ENCODE measurements at regions not wholly inside any gene's neighbourhood (a gene's known extent, or its start where the extent isn't known, plus 50 kb on each side); places are given as distances from the start of the nearest gene placed in this dataset.

DNA sequence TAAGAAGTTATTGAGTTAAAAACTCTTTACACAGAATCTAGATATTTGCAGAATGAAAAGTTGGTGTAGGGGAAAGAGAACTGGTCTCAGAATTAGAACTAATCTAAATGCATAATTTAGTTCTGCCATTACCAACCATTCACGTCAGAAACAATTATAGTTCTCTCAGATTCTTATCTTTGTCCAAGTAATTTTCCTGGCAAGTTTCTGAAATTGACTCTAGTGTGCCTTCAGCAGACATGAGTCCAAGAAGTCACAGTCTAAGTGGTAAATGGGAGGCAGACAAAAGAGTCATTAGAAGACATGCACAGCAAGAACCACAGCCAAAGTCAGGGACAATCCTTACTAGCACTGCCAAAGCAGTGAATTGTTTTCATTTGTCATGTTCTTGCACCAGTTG lies 1870.1 kb downstream of the LRRC4C start:
- no peak overlapping the region for H3K4me2 ChIP-seq (ENCODE audit: insufficient read depth in 1 of 2, low read depth in 2 of 2, low read length in 2 of 2)
- H3K27me3 ChIP-seq (replicated peaks in 1 of 4; ENCODE audit: control insufficient read depth in 3 of 4, extremely low read depth in 1 of 4, insufficient read depth in 3 of 4, low read length in 3 of 4), result no peaks in the 10 kb centered on the region
- no peaks in the 10 kb centered on the region for H3K4me1 ChIP-seq (replicated peaks in 1 of 4; ENCODE audit: control insufficient read depth in 3 of 4, insufficient read depth in 4 of 4, low read length in 3 of 4)
- DNase-seq (ENCODE audit: low read depth in 1 of 2, low spot score in 2 of 2), result no peak
- no peak overlapping the region for H3K4ac ChIP-seq (replicated peaks; ENCODE audit: insufficient read length, low read depth, low read length)
- H3K27ac ChIP-seq (ENCODE audit: low read depth, low read length), result no peak overlapping the region
- no peaks in the 10 kb centered on the region for H3K9me3 ChIP-seq (ENCODE audit: insufficient read depth in 2 of 2, low read depth in 1 of 2, low read length in 1 of 2)
- no peaks in the 10 kb centered on the region for H3K23me2 ChIP-seq (ENCODE audit: low read depth, low read length)
- H4K91ac ChIP-seq (replicated peaks; ENCODE audit: insufficient read length, low read length), result no peak overlapping the region
- no peak overlapping the region for H2BK20ac ChIP-seq (ENCODE audit: low read length)
- no peak overlapping the region for H4K8ac ChIP-seq (ENCODE audit: extremely low read depth, insufficient read depth, low read length)
- no peak for FAIRE-seq
- WGBS, 2 experiments (ENCODE audit: extremely low coverage in 1 of 2, insufficient coverage in 1 of 2, insufficient read length in 1 of 2, insufficient replicate concordance in 2 of 2, low coverage in 1 of 2, low lambda C conversion rate in 2 of 2, missing lambda C conversion rate in 1 of 2), result 94% methylated on average over 1 of the region's 1 CpG; no CpG with 5 or more reads in 1 of the 2 experiments
- ChIA-PET CTCF (ENCODE audit: partially characterized antibody) (no interaction called here), POLR2A (ENCODE audit: partially characterized antibody) (no interaction called here)
- H3K36me3 ChIP-seq (ENCODE audit: control insufficient read depth in 2 of 4, insufficient read depth in 4 of 4, low read length in 3 of 4), result no peaks in the 10 kb centered on the region
- H4K5ac ChIP-seq (ENCODE audit: insufficient read length, low read depth, low read length), result no peak overlapping the region
- H2AFZ ChIP-seq (ENCODE audit: low read length), result no peak overlapping the region
- no peak overlapping the region for H2BK12ac ChIP-seq (ENCODE audit: low read depth, low read length)
- H2BK15ac ChIP-seq (ENCODE audit: low read length), result no peak overlapping the region
- no peak overlapping the region for H3K18ac ChIP-seq (ENCODE audit: extremely low read depth, low read length)
- H3K79me2 ChIP-seq (ENCODE audit: control insufficient read depth in 1 of 2, insufficient read depth in 2 of 2, low read length in 2 of 2), result no peaks in the 10 kb centered on the region
- no peak overlapping the region for H2BK5ac ChIP-seq (ENCODE audit: low read depth, low read length)
- no peak overlapping the region for H3K14ac ChIP-seq (ENCODE audit: insufficient read length)
- no peak overlapping the region for H2AK5ac ChIP-seq (ENCODE audit: low read depth, low read length)
- no peak overlapping the region for H3K4me3 ChIP-seq (ENCODE audit: extremely low read depth in 1 of 4, insufficient read depth in 2 of 4, low read depth in 3 of 4, low read length in 4 of 4)
- H3K79me1 ChIP-seq (ENCODE audit: low read depth, low read length), result no peaks in the 10 kb centered on the region
- no peak overlapping the region for H3K56ac ChIP-seq (replicated peaks; ENCODE audit: insufficient read length, low read depth, low read length)
- no peaks in the 10 kb centered on the region for H4K20me1 ChIP-seq (replicated peaks in 1 of 2; ENCODE audit: control insufficient read depth in 1 of 2, insufficient read depth in 2 of 2, low read length in 2 of 2)
- H3K9ac ChIP-seq (replicated peaks in 1 of 4; ENCODE audit: extremely low read depth in 1 of 4, low read depth in 3 of 4, low read length in 3 of 4), result no peak overlapping the region
- no peak for TF ChIP-seq YY1 (IDR thresholded peaks at IDR 0.05; ENCODE audit: low read depth, low read length)
- TF ChIP-seq SP1 (IDR thresholded peaks at IDR 0.05; ENCODE audit: low read depth, low read length), result no peak
- TF ChIP-seq JUN (IDR thresholded peaks at IDR 0.05; ENCODE audit: low read depth, low read length), result no peak
- TF ChIP-seq RNF2 (IDR thresholded peaks at IDR 0.05; ENCODE audit: borderline replicate concordance, low read depth, low read length, missing control alignments, poor library complexity, severe bottlenecking), result no peak
- TF ChIP-seq TBP (IDR thresholded peaks at IDR 0.05; ENCODE audit: low read depth, low read length), result no peak
- TF ChIP-seq HDAC2 (IDR thresholded peaks at IDR 0.05; ENCODE audit: borderline replicate concordance in 1 of 2, low read depth in 2 of 2, low read length in 2 of 2), result no peak
- H3K23ac ChIP-seq (ENCODE audit: insufficient read length), result no peak overlapping the region
- no peak overlapping the region for H2BK120ac ChIP-seq (replicated peaks; ENCODE audit: low read depth, low read length)
